ENCODE measurements at regions not wholly inside any gene's neighbourhood (a gene's known extent, or its start where the extent isn't known, plus 50 kb on each side); places are given as distances from the start of the nearest gene placed in this dataset.

DNA sequence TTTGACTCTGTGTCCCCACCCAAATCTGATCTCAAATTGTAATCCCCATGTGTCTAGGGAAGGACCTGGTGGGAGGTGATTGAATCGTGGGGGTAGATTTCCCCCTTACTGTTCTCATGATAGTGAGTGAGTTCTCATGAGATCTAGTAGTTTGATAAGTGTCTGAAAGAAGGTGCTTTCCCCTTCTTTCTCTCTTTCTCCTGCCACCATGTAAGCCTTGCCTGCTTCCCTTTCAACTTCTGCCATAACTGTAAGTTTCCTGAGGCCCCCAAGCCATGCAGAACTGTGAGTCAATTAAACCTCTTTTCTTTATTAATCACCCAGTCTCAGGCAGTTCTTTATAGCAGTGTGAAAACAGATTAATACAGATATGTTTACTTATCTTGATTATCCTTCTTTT is 266.5 kb upstream of the GYPC start (continued):
- no peak for TF ChIP-seq CSRNP2 (CRISPR knock-in tag; conservative IDR thresholded peaks at IDR 0.05; ENCODE audit: low read depth)
- no peak for TF ChIP-seq REL (CRISPR knock-in tag; conservative IDR thresholded peaks at IDR 0.05)
- TF ChIP-seq SIX4 (CRISPR knock-in tag; IDR thresholded peaks at IDR 0.05): no peak
- no peak for TF ChIP-seq FOXP4 (CRISPR knock-in tag; IDR thresholded peaks at IDR 0.05)

DNA sequence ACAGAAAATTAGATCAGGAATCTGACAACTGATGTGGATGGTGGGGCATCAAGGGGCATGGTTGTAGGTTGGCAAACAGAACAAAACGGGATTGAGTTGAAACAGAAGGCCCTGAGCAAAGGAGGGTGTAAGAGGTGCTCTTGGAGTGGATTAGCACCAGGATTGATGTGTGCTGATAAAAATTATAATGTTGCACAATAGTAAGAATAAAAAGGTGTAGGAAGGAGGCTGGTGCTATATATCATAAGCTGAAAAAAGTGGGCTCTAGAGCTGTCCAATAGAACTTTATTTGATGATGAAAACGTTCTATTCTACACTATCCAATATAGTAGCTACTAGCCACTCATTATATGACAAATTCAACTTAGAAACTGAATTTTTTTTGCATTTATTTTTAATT is 263.1 kb upstream of the GYPC start:
- in situ Hi-C loops (cut with HindIII; ENCODE audit: extremely low pct_ligation_motif_present, low pct_unique_long_range_greater_than_20kb) (no loop called here), intact Hi-C loops (cut with micrococcal nuclease; ENCODE audit: unreplicated experiment) (no loop called here)
- Histone ChIP-seq H3K4me3 (replicated peaks in 1 of 3; ENCODE audit: insufficient read depth in 1 of 3, low read depth in 2 of 3, low read length in 3 of 3) (no peak overlapping the region), H3K36me3 (replicated peaks in 1 of 2; ENCODE audit: control insufficient read depth in 1 of 2, insufficient read depth in 2 of 2, low read length in 2 of 2) (no peaks in the 10 kb centered on the region), H2AFZ (ENCODE audit: low read length) (no peak overlapping the region), H3K27ac (ENCODE audit: extremely low read length, insufficient read depth, low read length) (no peak overlapping the region), H3K27me3 (ENCODE audit: control insufficient read depth in 1 of 2, insufficient read depth in 2 of 2, low read length in 2 of 2) (no peaks in the 10 kb centered on the region), H3K79me2 (ENCODE audit: insufficient read depth, low read length) (no peaks in the 10 kb centered on the region), H4K20me1 (ENCODE audit: insufficient read depth, low read length) (no peaks in the 10 kb centered on the region), H3K9me3 (ENCODE audit: low read length) (peaks cover 28% of the 10 kb centered on the region; the same call in 1 of the 2 replicates), H3K4me2 (ENCODE audit: low read depth, low read length) (no peak overlapping the region), H3K9ac (ENCODE audit: insufficient read depth, low read depth, low read length) (no peak overlapping the region), H3K4me1 (ENCODE audit: insufficient read depth, low read length) (no peaks in the 10 kb centered on the region)
- CTCF ChIA-PET (ENCODE audit: low intra/inter-chr PET ratio, low total read pairs): no interaction called here
- POLR2A ChIA-PET: no interaction called here
- ATAC-seq: no peak
- BruUV-seq (replicated peaks): no TSS peak
- 1% methylated on average over 2 of the region's 2 CpGs for WGBS (ENCODE audit: low lambda C conversion rate)
- TF ChIP-seq ZFYVE20 (CRISPR knock-in tag; IDR thresholded peaks at IDR 0.05; ENCODE audit: borderline replicate concordance, low read depth): no peak
- TF ChIP-seq CEBPB (IDR thresholded peaks at IDR 0.05; ENCODE audit: borderline replicate concordance, low read depth, low read length): peak; percentile 38; the same call in 1 of the 2 replicates
- TF ChIP-seq ELF4 (CRISPR knock-in tag; IDR thresholded peaks at IDR 0.05; ENCODE audit: borderline replicate concordance): no peak
- TF ChIP-seq GZF1 (CRISPR knock-in tag; IDR thresholded peaks at IDR 0.05): no peak
- TF ChIP-seq SP1 (IDR thresholded peaks at IDR 0.05): no peak
- TF ChIP-seq SP1 (CRISPR knock-in tag; IDR thresholded peaks at IDR 0.05): no peak
- no peak for TF ChIP-seq ZNF460 (CRISPR knock-in tag; IDR thresholded peaks at IDR 0.05; ENCODE audit: borderline replicate concordance)
- DNase-seq (ENCODE audit: low spot score): no peak
- no peak for FAIRE-seq

Data from HepG2 (cell line).